HG03103 (cell line): ENCODE measurements at regions not wholly inside any gene's neighbourhood (a gene's known extent, or its start where the extent isn't known, plus 50 kb on each side); places are given as distances from the start of the nearest gene placed in this dataset.
"Not testable (repeated sequence)": the region's sequence is repeated elsewhere in the genome, so short reads cannot be mapped to it uniquely, and the experiment has no call there.

Experiments
- ATAC-seq: cut with Tn5 transposase; IDR thresholded peaks from one replicate; pipeline ENCODE4 v1.9.1; 2021; ENCODE audit warnings: low read depth; ENCODE audit not compliant: unreplicated experiment

GRCh38 chr5:159673538-159673937 is 242.7 kb upstream of the ADRA1B start:
- ATAC-seq: no peak

GRCh38 chr5:159678657-159679392 is 237.5 kb upstream of the ADRA1B start:
- no peak for ATAC-seq

GRCh38 chr5:159680095-159680494 is 236.2 kb upstream of the ADRA1B start:
- ATAC-seq: no peak

GRCh38 chr5:159681661-159682060 is 234.6 kb upstream of the ADRA1B start:
- no peak for ATAC-seq

GRCh38 chr5:159682623-159683022 is 233.7 kb upstream of the ADRA1B start:
- ATAC-seq: no peak

GRCh38 chr5:159687892-159688291 is 228.4 kb upstream of the ADRA1B start:
- not testable (repeated sequence) for ATAC-seq

GRCh38 chr5:159695741-159696294 is 220.5 kb upstream of the ADRA1B start:
- no peak for ATAC-seq

- ATAC-seq: no peak
These were observed 218.8 kb upstream of the ADRA1B start for GRCh38 chr5:159697530-159697929.

- no peak for ATAC-seq
These were observed 218.0 kb upstream of the ADRA1B start for GRCh38 chr5:159698322-159698721.

GRCh38 chr5:159700016-159700415 is 216.3 kb upstream of the ADRA1B start:
- no peak for ATAC-seq

GRCh38 chr5:159702301-159702700 is 214.0 kb upstream of the ADRA1B start:
- ATAC-seq: no peak

GRCh38 chr5:159702826-159703225 is 213.5 kb upstream of the ADRA1B start:
- ATAC-seq: no peak

GRCh38 chr5:159704160-159704559 is 212.1 kb upstream of the ADRA1B start:
- ATAC-seq: no peak

GRCh38 chr5:159705948-159706347 is 210.3 kb upstream of the ADRA1B start:
- ATAC-seq: no peak

GRCh38 chr5:159708090-159708489 is 208.2 kb upstream of the ADRA1B start:
- no peak for ATAC-seq

GRCh38 chr5:159712672-159713071 is 203.6 kb upstream of the ADRA1B start:
- no peak for ATAC-seq

- ATAC-seq: no peak
These were observed 203.0 kb upstream of the ADRA1B start for GRCh38 chr5:159713254-159713653.

- no peak for ATAC-seq
These were observed 202.5 kb upstream of the ADRA1B start for GRCh38 chr5:159713773-159714172.

GRCh38 chr5:159725475-159725874 is 190.8 kb upstream of the ADRA1B start:
- ATAC-seq: no peak

- no peak for ATAC-seq
These were observed 189.1 kb upstream of the ADRA1B start for GRCh38 chr5:159727167-159727566.

GRCh38 chr5:159730285-159730684 is 186.0 kb upstream of the ADRA1B start:
- no peak for ATAC-seq

- ATAC-seq: no peak
These were observed 184.1 kb upstream of the ADRA1B start for GRCh38 chr5:159732220-159732619.
